NCI-H2227 treated with DMSO at 0.1 percent for 48 hours (cell line): ENCODE measurements at regions not wholly inside any gene's neighbourhood (a gene's known extent, or its start where the extent isn't known, plus 50 kb on each side); places are given as distances from the start of the nearest gene placed in this dataset.

Experiments used
- DNase-seq: peaks from one replicate; lab custom pipeline; 2025; lab: John Stamatoyannopoulos, UW

DNA sequence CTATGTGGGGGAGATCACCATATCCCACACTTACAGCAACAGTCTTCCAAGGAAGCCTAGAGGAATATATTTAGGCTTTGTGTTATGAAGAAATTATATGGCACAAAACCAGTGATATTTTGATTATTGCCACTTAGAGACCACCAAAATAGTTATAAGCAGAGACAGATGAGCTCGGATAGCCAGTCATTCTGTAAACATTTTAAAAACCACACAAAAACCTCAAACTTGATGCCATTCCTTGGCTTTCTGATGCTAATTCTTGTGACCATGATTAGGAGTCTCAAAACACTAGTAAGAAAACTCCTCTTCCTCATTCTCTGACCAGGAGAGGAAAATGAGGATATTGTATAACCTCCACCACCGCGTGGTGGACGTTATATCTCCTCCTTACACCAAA, 496.4 kb downstream of the FOXO1 start:
- DNase-seq: no peak

GRCh38 chr13:40170982-40171381, 495.5 kb downstream of the FOXO1 start:
- no peak for DNase-seq

DNA sequence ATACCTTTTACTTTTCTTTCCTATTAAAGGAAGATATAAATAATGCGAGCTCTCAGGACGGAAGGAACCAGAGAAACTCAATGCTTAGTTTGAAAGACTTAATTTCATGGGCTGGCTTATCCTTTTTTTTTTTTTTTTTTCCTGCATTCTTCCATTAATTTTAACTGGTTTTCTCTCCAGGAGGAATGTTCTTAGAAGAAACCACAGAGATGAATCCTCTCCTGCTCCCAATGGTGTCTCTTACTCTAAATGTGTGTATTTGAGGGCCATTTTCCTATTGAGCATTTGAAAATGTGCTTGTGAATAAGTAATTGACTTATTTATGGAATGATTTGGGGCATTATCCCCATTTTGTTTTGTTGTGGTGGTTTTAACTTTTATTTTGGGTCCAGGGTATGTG, 494.9 kb downstream of the FOXO1 start:
- no peak for DNase-seq

GRCh38 chr13:40172149-40172591, 494.3 kb downstream of the FOXO1 start:
- no peak for DNase-seq

DNA sequence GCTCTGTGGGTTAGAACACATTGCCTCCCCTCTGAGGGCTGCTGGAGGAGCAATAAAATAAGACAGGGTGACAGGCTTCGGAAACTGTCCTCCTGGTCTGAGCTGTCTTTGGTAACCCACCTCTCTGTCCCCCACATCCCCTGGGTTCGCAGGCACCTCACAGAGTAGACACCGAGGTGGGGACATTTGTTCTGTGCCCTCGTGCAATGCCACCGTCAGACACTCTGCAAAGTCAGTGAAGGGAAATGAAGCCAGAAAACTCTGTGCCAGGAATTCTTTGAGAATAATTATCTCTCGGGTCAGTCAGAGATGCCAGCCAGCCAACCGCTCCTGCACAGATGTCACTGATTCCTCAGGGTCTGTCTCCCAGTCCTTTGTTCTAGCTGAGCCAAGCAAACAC, 493.6 kb downstream of the FOXO1 start:
- DNase-seq: no peak

- no peak for DNase-seq
These were observed 490.8 kb downstream of the FOXO1 start for GRCh38 chr13:40175639-40176038.

- DNase-seq: no peak
These were observed 490.2 kb downstream of the FOXO1 start for GRCh38 chr13:40176242-40176641.

DNA sequence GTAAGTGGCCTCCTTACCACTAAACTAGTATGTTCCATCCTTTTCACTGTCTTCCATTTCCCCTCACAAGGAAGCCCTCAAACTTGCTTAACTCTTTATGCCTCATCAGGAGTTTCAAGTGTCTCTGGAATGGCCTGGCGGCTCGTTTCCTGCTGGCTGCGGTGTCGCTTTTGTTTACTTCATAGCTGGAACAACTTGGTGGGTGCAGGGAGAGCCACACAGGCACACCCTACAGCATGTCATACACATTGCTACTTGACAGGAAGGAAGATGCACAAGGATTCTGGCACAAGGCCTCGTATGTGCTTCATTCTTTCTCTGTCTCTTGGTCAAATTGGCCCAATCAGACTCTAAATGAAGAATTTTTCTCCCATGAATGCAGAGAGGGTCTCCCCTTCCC, 488.3 kb downstream of the FOXO1 start:
- DNase-seq: no peak

GRCh38 chr13:40179445-40180281, 486.8 kb downstream of the FOXO1 start:
- no peak for DNase-seq

GRCh38 chr13:40180776-40181175, 485.7 kb downstream of the FOXO1 start:
- DNase-seq: no peak

DNA sequence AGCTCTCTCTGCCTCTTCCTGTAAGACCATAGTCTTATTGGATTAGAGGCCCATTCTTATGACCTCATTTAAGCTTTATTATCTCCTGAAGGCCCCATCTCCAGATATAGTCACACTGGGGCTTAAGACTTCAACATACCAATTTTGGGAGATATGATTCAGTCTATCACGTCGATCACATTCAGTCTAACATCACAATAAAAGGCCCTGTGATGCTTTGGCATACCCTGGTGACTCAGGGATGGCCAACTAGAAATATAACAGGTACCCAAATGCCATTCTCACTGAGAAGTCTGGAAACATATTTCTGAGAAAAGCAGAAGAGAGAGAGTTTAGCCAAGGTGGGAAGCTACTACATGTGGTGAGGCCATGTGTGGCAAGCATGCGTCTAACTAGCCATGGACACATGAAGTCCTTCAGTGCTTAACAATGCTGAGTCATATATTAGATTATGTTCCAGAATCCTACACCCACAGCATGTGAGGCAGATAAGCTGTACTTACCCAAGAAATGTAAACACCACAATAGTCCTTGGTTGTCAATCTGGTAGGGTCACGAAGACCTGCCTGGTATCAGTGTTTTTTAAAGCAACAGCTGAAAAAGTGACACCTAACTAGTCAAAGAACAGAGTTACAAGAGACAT, 485.1 kb downstream of the FOXO1 start:
- DNase-seq: no peak

DNA sequence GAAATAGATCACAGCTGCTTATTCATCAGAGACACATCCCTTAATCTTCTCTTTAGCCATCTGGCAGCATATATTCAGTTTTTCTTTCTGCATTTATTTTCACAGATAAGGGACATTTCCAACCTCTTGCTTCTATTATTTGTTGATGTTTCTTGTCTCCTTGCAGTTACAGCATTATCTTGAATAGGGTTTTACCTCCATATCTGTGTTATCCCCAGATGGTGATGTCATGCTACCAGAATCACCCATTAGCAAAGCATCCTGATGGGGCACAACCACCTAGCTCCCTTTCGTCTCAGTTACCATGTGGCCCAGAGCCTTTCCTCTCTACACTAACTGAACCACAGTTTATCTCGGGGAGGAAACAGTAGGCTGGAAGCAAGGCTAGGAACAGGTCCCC, 483.9 kb downstream of the FOXO1 start:
- no peak for DNase-seq

- no peak for DNase-seq
These were observed 481.0 kb downstream of the FOXO1 start for GRCh38 chr13:40185414-40185813.

DNA sequence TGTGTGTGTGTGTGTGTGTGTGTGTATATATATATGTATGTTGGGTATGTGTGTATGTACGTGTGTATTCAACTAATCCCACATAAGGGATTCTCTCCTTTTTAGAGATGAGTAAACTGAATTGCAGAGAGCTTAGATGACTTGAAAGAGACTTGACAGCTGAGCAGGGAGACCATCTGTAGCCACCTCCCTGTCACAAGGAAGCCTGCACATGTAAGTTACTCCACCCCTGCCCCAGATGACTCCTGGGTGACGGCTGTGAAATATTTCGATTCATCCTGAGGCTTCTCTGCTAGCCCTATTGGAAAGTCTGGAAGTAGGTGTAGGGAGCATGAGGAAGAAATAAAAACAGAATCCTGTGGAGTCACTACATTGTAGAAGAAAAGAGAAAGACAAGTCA, 480.4 kb downstream of the FOXO1 start:
- DNase-seq: no peak

DNA sequence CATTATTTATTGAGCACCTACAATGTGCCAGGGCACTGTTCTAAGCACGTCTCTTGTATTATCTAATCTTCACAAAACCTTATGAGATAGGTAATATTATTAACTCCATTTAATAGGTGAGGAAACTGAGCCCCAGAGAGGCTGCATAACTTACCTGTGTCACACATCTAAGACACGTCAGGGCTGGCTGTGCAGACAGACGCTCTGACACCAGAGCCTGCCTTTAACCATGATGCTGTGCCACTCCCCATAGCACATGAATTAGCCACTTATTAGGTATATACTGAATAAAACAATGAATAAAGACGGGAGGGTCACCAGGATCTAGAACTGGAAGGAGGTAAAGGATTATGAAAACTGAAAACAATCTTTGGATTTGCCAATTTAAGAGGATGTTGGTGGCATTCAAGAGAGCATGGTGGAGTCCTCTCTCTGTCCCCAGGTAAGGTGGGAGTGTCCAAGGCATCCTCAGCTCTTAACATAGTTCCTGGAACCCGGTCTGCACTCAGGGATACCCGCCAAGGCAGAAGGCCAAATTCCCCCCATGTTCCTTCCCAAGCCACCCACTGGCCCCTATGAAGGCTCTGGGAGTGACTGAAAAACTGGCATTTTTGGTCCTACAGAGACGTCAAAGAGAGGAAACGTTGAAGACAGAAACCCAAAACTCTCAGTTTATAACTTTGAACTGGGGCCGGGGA, 479.7 kb downstream of the FOXO1 start:
- DNase-seq: no peak

- no peak for DNase-seq
These were observed 479.1 kb downstream of the FOXO1 start for GRCh38 chr13:40187324-40187795.

DNA sequence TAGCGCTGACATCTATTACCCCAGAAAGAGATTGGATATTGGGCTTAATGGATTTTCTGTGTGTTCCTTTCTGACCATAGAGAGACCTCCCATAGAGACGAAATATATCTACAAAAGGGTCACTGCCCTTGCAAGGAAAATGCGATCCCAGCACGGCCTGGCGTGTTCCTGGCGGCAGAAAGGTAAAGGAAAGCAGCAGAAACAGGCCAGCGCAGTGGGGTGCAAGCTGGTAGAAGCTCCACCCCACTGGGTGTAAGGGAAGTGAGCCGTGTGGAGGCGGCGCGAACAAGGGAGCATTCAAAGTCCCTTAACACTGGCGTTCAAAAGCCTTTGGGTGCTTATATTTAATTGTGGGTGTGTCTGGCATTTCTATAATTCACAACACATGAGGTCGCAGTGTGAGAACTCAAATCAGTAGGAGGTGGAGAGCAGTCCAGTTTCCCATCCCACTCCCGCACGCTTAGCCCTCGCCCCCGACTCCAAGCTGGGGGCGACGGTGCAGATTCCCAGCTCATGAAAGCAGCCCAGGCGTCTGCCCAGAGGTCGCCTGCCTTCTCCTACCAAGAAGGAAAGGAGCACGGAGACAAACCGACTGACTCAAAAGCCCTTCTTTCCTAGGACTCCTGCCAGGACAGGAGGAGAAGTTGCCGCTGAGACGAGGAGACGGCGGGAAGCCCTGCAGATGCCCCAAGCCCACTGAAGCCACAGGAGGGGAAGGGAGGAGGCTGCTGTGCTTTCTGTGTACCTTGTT, 478.4 kb downstream of the FOXO1 start:
- no peak for DNase-seq

- DNase-seq: no peak
These were observed 477.0 kb downstream of the FOXO1 start for GRCh38 chr13:40189426-40189825.

- no peak for DNase-seq
These were observed 476.4 kb downstream of the FOXO1 start for GRCh38 chr13:40189898-40190630.

- DNase-seq: no peak
These were observed 475.8 kb downstream of the FOXO1 start for GRCh38 chr13:40190641-40191100.
